ENCODE measurements at regions not wholly inside any gene's neighbourhood (a gene's known extent, or its start where the extent isn't known, plus 50 kb on each side); places are given as distances from the start of the nearest gene placed in this dataset.

DNA sequence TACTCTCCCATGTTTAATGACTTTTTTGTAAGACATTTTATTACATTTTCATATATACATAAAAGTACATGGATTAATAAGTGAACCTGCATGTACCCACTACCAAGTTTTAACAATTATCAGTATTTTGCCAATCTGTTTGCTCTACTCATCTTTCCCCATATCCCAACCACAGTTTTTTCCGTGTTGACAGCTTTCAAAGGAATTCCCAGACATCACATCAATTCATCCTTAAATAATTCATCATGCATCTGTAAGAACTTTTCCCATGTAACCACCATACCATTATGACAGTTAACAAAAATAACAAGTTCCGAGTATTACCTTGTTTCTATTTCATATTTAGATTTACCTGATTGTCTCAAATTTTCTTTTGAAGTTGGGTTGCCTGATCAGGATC, 436.7 kb downstream of the PDCD6IP start:
- Histone ChIP-seq H3K27me3 (ENCODE audit: insufficient read depth, low read depth) (no peaks in the 10 kb centered on the region), H3K36me3 (ENCODE audit: low read depth) (no peaks in the 10 kb centered on the region), H3K27ac (no peak overlapping the region), H3K79me2 (ENCODE audit: low read depth) (no peaks in the 10 kb centered on the region), H3K4me2 (no peak overlapping the region), H3K4me1 (replicated peaks; ENCODE audit: insufficient read depth) (no peaks in the 10 kb centered on the region), H2AFZ (no peak overlapping the region), H3K4me3 (no peak overlapping the region), H3K9me2 (ENCODE audit: insufficient read depth) (no peaks in the 10 kb centered on the region), H4K20me1 (ENCODE audit: insufficient read depth) (no peaks in the 10 kb centered on the region), H3F3A (ENCODE audit: insufficient read depth, low read depth) (no peaks in the 10 kb centered on the region), H3K9me3 (ENCODE audit: insufficient read depth, low read depth) (no peaks in the 10 kb centered on the region)
- ChIA-PET CTCF (no interaction called here), POLR2A (ENCODE audit: unreplicated experiment) (no interaction called here)
- BruUV-seq (replicated peaks), result no TSS peak
- TF ChIP-seq, protein P1, sequence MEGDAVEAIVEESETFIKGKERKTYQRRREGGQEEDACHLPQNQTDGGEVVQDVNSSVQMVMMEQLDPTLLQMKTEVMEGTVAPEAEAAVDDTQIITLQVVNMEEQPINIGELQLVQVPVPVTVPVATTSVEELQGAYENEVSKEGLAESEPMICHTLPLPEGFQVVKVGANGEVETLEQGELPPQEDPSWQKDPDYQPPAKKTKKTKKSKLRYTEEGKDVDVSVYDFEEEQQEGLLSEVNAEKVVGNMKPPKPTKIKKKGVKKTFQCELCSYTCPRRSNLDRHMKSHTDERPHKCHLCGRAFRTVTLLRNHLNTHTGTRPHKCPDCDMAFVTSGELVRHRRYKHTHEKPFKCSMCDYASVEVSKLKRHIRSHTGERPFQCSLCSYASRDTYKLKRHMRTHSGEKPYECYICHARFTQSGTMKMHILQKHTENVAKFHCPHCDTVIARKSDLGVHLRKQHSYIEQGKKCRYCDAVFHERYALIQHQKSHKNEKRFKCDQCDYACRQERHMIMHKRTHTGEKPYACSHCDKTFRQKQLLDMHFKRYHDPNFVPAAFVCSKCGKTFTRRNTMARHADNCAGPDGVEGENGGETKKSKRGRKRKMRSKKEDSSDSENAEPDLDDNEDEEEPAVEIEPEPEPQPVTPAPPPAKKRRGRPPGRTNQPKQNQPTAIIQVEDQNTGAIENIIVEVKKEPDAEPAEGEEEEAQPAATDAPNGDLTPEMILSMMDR (conservative IDR thresholded peaks at IDR 0.05), result no peak
- TF ChIP-seq EZH2 (IDR thresholded peaks at IDR 0.05; ENCODE audit: low read depth), result no peak
- no peak for DNase-seq
- intact Hi-C loops (cut with micrococcal nuclease; ENCODE audit: unreplicated experiment), result no loop called here

DNA sequence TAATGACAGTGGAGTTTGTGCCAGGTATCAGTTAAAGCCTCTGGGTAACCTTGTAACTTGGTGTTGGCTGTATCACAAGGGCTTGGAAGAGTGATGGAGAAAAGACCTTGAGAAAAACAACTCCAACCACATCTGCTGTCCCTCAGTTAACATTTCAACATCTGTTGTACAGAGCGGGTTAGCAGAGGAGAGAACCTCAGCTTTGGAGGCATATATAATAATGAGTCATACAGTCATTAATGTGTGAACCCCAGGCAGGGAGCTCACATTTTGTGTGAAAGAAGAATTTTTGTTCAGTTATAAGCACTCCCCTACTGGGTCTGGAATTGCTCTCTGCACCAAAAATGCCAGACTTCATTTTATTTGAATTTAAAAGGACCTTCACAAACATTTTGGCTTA, 439.5 kb downstream of the PDCD6IP start:
- no peak for DNase-seq
- BruUV-seq (replicated peaks), result no TSS peak
- no peak for TF ChIP-seq EZH2 (IDR thresholded peaks at IDR 0.05; ENCODE audit: low read depth)
- TF ChIP-seq, protein P1 (conservative IDR thresholded peaks at IDR 0.05), result no peak
- H3K27me3 ChIP-seq (ENCODE audit: insufficient read depth, low read depth), result no peaks in the 10 kb centered on the region
- no peak overlapping the region for H3K4me3 ChIP-seq
- H3K79me2 ChIP-seq (ENCODE audit: low read depth), result no peaks in the 10 kb centered on the region
- ChIA-PET POLR2A (ENCODE audit: unreplicated experiment) (no interaction called here), CTCF (no interaction called here)
- H3F3A ChIP-seq (ENCODE audit: insufficient read depth, low read depth), result no peaks in the 10 kb centered on the region
- no peaks in the 10 kb centered on the region for H3K9me2 ChIP-seq (ENCODE audit: insufficient read depth)
- H3K36me3 ChIP-seq (ENCODE audit: low read depth), result no peaks in the 10 kb centered on the region
- no peak overlapping the region for H2AFZ ChIP-seq
- no peak overlapping the region for H3K27ac ChIP-seq
- H3K4me1 ChIP-seq (replicated peaks; ENCODE audit: insufficient read depth), result no peaks in the 10 kb centered on the region
- no peak overlapping the region for H3K4me2 ChIP-seq
- H3K9me3 ChIP-seq (ENCODE audit: insufficient read depth, low read depth), result no peaks in the 10 kb centered on the region
- H4K20me1 ChIP-seq (ENCODE audit: insufficient read depth), result no peaks in the 10 kb centered on the region
- intact Hi-C loops (cut with micrococcal nuclease; ENCODE audit: unreplicated experiment), result no loop called here

DNA sequence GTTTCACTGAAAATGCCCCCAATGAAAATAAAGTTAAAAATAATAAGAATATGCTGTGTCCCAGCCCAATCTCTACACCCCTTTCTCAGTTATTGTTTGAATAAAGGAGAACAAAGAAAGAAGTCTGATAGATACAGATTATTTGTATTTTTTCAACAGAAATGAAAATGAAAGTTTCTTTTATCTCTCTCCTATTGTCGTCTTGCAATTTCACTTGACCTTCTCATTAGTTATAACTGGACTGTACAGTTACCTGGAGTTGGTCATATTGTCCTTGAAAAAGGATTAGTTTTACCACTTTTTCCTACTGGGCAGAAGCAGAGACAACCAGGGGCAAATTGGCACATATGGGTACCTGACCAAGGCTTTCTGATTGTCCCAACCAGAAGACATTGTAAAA, 440.0 kb downstream of the PDCD6IP start:
- POLR2A ChIA-PET (ENCODE audit: unreplicated experiment), result no interaction called here

More for the DNA sequence above, 440.0 kb downstream of the PDCD6IP start:
- no peaks in the 10 kb centered on the region for H3K4me1 ChIP-seq (replicated peaks; ENCODE audit: insufficient read depth)
- H4K20me1 ChIP-seq (ENCODE audit: insufficient read depth), result no peaks in the 10 kb centered on the region
- DNase-seq, result no peak
- no peaks in the 10 kb centered on the region for H3K27me3 ChIP-seq (ENCODE audit: insufficient read depth, low read depth)
- no peak overlapping the region for H3K4me2 ChIP-seq
- intact Hi-C loops (cut with micrococcal nuclease; ENCODE audit: unreplicated experiment), result no loop called here
- no peak overlapping the region for H3K27ac ChIP-seq
- TF ChIP-seq, protein P1 (conservative IDR thresholded peaks at IDR 0.05), result no peak
- no peak for TF ChIP-seq EZH2 (IDR thresholded peaks at IDR 0.05; ENCODE audit: low read depth)
- H3F3A ChIP-seq (ENCODE audit: insufficient read depth, low read depth), result no peaks in the 10 kb centered on the region
- no peaks in the 10 kb centered on the region for H3K9me3 ChIP-seq (ENCODE audit: insufficient read depth, low read depth)
- no TSS peak for BruUV-seq (replicated peaks)
- no peaks in the 10 kb centered on the region for H3K9me2 ChIP-seq (ENCODE audit: insufficient read depth)
- no peaks in the 10 kb centered on the region for H3K36me3 ChIP-seq (ENCODE audit: low read depth)
- no peak overlapping the region for H3K4me3 ChIP-seq
- H3K79me2 ChIP-seq (ENCODE audit: low read depth), result no peaks in the 10 kb centered on the region
- CTCF ChIA-PET, result no interaction called here
- no peak overlapping the region for H2AFZ ChIP-seq
